Gastroesophageal sphincter (tissue), 4 donors: ENCODE measurements at regions not wholly inside any gene's neighbourhood (a gene's known extent, or its start where the extent isn't known, plus 50 kb on each side); places are given as distances from the start of the nearest gene placed in this dataset.

Source experiments
- ATAC-seq: fragments of 150-250 bp; one replicate; pipeline ENCODE4 v1.9.1; 2016; ENCODE audit warnings: mild to moderate bottlenecking, moderate library complexity
- H3K27ac ChIP-seq, 4 donors: fragments of 200-600 bp; sonication (generic) in 3 of 4; 1 replicate in 3 of 4; 2 replicates in 1 of 4; pipeline ENCODE4 v1.5.1; 2016 to 2019
- H3K27me3 ChIP-seq: fragments of 200-600 bp; sonication (generic); one replicate; pipeline ENCODE4 v1.5.1; 2019
- H3K36me3 ChIP-seq, 2 donors: fragments of 200-600 bp; sonication (generic); one replicate each; pipeline ENCODE4 v1.5.1; 2019; ENCODE audit warnings: control low read depth in 1 of 2
- H3K4me1 ChIP-seq, 3 donors: fragments of 200-600 bp; sonication (generic); 1 replicate in 2 of 3; 2 replicates in 1 of 3; pipeline ENCODE4 v1.5.1; 2016 to 2019; ENCODE audit warnings: control low read depth in 2 of 3
- H3K4me3 ChIP-seq, 2 donors: fragments of 200-600 bp; sonication (generic); one replicate each; pipeline ENCODE4 v1.5.1; 2019; ENCODE audit warnings: mild to moderate bottlenecking in 1 of 2, moderate library complexity in 1 of 2
- H3K9me3 ChIP-seq, 3 donors: fragments of 200-600 bp; sonication (generic); one replicate each; pipeline ENCODE4 v1.5.1; 2017 to 2019; ENCODE audit warnings: control low read depth in 2 of 3
- CTCF ChIP-seq, 4 experiments: fragments of 200-600 bp in 2 of 4; fragments of 450-650 bp in 2 of 4; sonication (generic) in 1 of 4; IDR thresholded peaks; one replicate each; pipeline ENCODE4 v1.5.1; 2017 to 2019; ENCODE audit warnings: antibody characterized with exemption in 4 of 4, mild to moderate bottlenecking in 2 of 4, moderate library complexity in 2 of 4
- EP300 ChIP-seq: sonication (generic); formaldehyde crosslinking; IDR thresholded peaks from one replicate; pipeline ENCODE4 v1.6.1; 2017; ENCODE audit warnings: antibody characterized with exemption, mild to moderate bottlenecking
- POLR2A ChIP-seq, 2 donors: fragments of 450-650 bp; IDR thresholded peaks; one replicate each; pipeline ENCODE4 v1.6.1; 2017; ENCODE audit warnings: antibody characterized with exemption in 2 of 2, mild to moderate bottlenecking in 2 of 2, moderate library complexity in 1 of 2
- POLR2AphosphoS5 ChIP-seq: sonication (generic); formaldehyde crosslinking; IDR thresholded peaks from one replicate; pipeline ENCODE4 v1.6.1; 2017; ENCODE audit warnings: antibody characterized with exemption
- WGBS, 2 donors: methylation state at CpG; one replicate each; pipeline ENCODE4 v1.1.5; 2018; ENCODE audit warnings: low coverage in 1 of 2; 5-methylcytosine and 5-hydroxymethylcytosine counted together

- Histone ChIP-seq H3K27me3 (no peaks in the 10 kb centered on the region), H3K36me3 (no peaks in the 10 kb centered on the region), H3K4me1 (no peaks in the 10 kb centered on the region), H3K4me3 (no peak overlapping the region), H3K27ac (no peak overlapping the region), H3K9me3 (peaks cover 0 to 8% (median 0%) of the 10 kb centered on the region in 3 donors)
- no peak for ATAC-seq
- no peak for TF ChIP-seq CTCF (IDR thresholded peaks at IDR 0.05)
- TF ChIP-seq EP300 = no peak
- TF ChIP-seq POLR2A (IDR thresholded peaks at IDR 0.05) = no peak
- no peak for TF ChIP-seq POLR2AphosphoS5
Observed at GRCh38 chr9:25948182-25948581, 269.9 kb upstream of the TUSC1 start.

GRCh38 chr9:25939126-25939525, 260.9 kb upstream of the TUSC1 start:
- TF ChIP-seq CTCF (IDR thresholded peaks at IDR 0.05) (no peak), POLR2AphosphoS5 (no peak), POLR2A (IDR thresholded peaks at IDR 0.05) (no peak), EP300 (no peak)
- no peaks in the 10 kb centered on the region for H3K27me3 ChIP-seq
- no peak overlapping the region for H3K27ac ChIP-seq
- H3K36me3 ChIP-seq = no peaks in the 10 kb centered on the region
- no peaks in the 10 kb centered on the region for H3K4me1 ChIP-seq
- H3K4me3 ChIP-seq = no peak overlapping the region
- WGBS, 2 donors = 83% methylated on average over 1 of the region's 1 CpG; no CpG with 5 or more reads in 1 of the 2 donors
- no peaks in the 10 kb centered on the region for H3K9me3 ChIP-seq
- no peak for ATAC-seq

- no peaks in the 10 kb centered on the region for H3K36me3 ChIP-seq
- no peak overlapping the region for H3K4me3 ChIP-seq
- H3K9me3 ChIP-seq = no peaks in the 10 kb centered on the region
- 86% methylated on average over 1 of the region's 1 CpG; no CpG with 5 or more reads in 1 of the 2 donors for WGBS, 2 donors
- TF ChIP-seq POLR2A (IDR thresholded peaks at IDR 0.05) (no peak), POLR2AphosphoS5 (no peak), CTCF (IDR thresholded peaks at IDR 0.05) (no peak), EP300 (no peak)
- H3K27ac ChIP-seq = no peak overlapping the region
- H3K27me3 ChIP-seq = no peaks in the 10 kb centered on the region
- ATAC-seq = no peak
- H3K4me1 ChIP-seq = no peaks in the 10 kb centered on the region
Observed at GRCh38 chr9:25936031-25936430, 257.8 kb upstream of the TUSC1 start.

GRCh38 chr9:25935188-25935587, 256.9 kb upstream of the TUSC1 start:
- Histone ChIP-seq H3K4me3 (no peak overlapping the region), H3K4me1 (no peaks in the 10 kb centered on the region), H3K36me3 (no peaks in the 10 kb centered on the region), H3K27ac (no peak overlapping the region), H3K9me3 (no peaks in the 10 kb centered on the region), H3K27me3 (no peaks in the 10 kb centered on the region)
- no peak for ATAC-seq
- TF ChIP-seq EP300 = no peak
- TF ChIP-seq CTCF (IDR thresholded peaks at IDR 0.05) = no peak
- WGBS, 2 donors = 62 to 83% methylated on average over 2 of the region's 2 CpGs

GRCh38 chr9:25918761-25919160, 240.5 kb upstream of the TUSC1 start:
- TF ChIP-seq POLR2AphosphoS5 (no peak), CTCF (IDR thresholded peaks at IDR 0.05) (no peak), POLR2A (IDR thresholded peaks at IDR 0.05) (no peak), EP300 (no peak)
- Histone ChIP-seq H3K4me3 (no peak overlapping the region), H3K27ac (no peak overlapping the region), H3K27me3 (no peaks in the 10 kb centered on the region), H3K36me3 (no peaks in the 10 kb centered on the region), H3K4me1 (no peaks in the 10 kb centered on the region), H3K9me3 (no peaks in the 10 kb centered on the region)
- no peak for ATAC-seq
- WGBS, 2 donors = 75 to 92% methylated on average over 2 of the region's 2 CpGs
